HG03520 (cell line): ENCODE measurements at regions not wholly inside any gene's neighbourhood (a gene's known extent, or its start where the extent isn't known, plus 50 kb on each side); places are given as distances from the start of the nearest gene placed in this dataset.

Experiments used
- ATAC-seq: cut with Tn5 transposase; IDR thresholded peaks from one replicate; pipeline ENCODE4 v1.9.1; 2021; ENCODE audit warnings: mild to moderate bottlenecking, moderate library complexity; ENCODE audit not compliant: unreplicated experiment

DNA sequence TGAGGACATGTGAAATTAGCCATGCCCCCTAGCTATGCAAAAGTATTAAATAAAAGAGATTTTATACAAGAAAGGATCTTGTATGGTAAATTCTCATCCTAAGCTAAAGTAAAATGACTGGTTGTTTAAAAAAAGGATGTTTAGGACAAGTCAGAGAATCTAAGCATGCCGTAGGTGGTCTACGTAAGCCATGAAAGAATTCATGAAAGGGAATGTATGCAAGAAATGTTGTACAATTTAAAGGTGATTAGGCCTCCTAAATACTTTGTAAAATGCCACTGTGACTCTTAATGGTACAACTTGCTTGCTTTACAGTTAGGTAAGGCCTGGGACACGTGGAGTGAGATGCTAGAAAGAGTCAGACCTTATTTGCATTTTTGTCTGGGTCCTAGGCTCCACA lies 209.0 kb downstream of the EFHB start:
- ATAC-seq: no peak

DNA sequence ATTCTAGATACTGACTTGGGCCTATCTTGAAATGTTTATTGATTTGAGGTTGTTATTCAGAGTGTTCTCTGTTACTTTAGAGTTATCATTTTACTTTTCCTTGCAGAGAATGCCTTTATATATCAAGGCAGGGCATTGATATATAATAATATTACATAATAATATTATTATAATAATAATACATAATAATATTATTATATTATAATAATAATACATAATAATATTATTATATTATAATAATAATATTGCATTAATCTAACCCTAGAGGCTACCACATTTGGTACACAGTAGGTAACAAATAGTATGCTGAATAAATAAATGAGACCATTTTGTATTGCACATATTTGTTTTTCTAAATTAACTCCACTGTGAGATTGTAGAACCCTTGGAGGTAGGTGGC lies 216.3 kb downstream of the EFHB start:
- ATAC-seq: no peak

DNA sequence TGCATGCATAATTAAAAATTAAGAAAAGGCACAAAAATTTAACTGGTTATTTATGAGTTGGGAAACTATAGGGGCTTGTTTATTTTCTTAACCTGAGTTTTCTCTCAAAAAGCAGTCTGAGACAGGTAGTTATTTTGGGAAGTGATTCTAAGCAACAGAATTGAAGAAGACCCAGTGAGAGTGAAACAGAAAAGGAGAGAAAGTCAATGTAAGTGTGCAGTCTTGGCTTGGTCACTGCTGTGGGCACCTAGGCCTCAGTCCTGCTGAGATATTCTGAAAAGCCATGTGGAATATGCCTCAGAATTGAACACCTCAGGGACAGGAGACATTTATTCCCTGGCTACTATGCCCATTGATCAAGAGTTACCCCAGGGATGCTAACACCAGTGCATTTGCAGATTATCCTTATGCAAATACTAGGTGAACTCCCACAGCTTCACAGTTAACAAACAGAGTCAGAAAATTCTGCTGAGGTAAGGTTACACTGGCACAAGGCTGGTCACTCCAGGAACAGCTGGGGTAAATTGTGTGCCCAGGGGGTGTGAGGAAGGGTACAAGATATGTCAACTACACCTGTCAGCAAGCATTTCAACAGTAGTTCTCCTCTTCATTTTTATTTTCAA lies 222.7 kb downstream of the EFHB start:
- ATAC-seq: peak; percentile 66

GRCh38 chr3:19702416-19703078 lies 231.5 kb downstream of the EFHB start:
- ATAC-seq: no peak

DNA sequence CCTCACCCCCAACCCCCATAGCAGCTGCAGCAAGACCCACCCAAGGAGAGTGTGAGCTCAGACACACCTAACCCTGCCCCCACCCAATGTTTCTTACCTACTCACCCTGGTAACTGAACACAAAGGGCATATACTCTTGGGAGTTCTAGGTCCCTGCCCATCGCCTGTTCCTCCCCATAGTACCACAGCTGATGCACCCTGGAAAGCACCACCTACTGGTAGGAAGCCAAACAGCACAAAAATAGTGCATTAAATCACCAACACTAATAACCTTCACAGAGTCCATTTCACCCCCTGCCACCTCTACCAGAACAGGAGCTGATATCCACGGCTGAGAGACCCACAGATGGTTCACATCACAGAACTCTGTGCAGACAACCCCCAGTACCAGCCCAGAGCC lies 245.2 kb downstream of the EFHB start:
- no peak for ATAC-seq

DNA sequence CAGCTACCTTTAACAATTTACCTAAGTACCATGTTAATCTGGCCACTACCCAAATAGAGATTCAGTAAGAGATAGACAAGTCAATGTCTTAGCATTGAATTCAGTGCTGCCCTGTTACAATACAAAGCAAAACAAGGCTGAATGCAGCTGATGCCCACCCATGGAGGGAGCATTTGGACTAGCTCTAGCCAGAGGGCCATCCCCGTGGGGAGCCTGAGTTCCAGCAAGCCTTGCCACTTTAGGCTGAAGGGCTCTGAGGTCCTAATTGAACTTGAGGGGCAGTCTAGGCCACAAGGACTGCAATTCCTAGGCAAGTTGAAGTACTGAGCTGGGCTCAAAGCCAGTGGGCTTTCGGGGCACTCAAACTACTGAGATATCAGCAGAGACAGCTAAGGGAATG lies 265.9 kb downstream of the EFHB start:
- no peak for ATAC-seq

DNA sequence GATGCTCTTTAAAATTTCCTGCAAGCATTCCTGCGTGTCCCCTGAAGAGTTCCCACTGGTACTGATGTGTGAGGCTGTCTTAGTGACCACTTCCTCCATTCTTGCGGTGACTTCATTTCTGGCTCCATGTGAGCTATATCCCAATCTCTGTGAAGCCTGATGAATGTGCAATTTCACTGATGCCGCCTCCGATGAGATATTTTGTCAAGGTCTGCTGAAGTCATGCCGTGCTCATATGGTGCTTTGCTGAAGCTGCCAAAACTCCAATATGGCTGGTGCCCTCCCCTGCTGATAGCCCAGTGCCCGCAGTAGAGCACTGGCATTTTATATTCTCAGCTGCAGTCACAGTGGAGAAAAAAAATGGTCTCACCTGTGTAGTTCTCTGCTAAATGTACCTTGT lies 271.5 kb downstream of the EFHB start:
- ATAC-seq: no peak

- ATAC-seq: no peak
These were observed 281.7 kb downstream of the EFHB start for GRCh38 chr3:19652336-19652735.

- peak; percentile 59 for ATAC-seq
These were observed 288.9 kb downstream of the EFHB start for GRCh38 chr3:19645093-19645492.

DNA sequence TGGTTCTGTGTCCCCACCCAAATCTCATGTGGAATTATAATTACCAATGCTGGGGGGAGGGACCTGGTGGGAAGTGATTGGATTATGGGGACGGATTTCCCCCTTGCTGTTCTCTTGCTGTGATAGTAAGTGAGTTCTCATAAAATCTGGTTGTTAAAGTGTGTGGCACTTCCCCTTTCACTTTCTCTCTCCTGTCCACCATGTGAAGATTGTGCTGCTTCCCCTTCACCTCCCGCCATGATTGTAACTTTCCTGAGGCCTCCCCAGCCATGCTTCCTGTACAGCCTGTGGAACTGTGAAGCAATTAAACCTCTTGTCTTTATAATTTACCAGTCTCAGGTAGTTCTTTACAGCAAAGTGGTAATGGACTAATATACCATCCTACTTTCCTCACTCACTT lies 289.6 kb downstream of the EFHB start:
- peak; percentile 52 for ATAC-seq

GRCh38 chr3:19641408-19641807 lies 292.6 kb downstream of the EFHB start:
- no peak for ATAC-seq

DNA sequence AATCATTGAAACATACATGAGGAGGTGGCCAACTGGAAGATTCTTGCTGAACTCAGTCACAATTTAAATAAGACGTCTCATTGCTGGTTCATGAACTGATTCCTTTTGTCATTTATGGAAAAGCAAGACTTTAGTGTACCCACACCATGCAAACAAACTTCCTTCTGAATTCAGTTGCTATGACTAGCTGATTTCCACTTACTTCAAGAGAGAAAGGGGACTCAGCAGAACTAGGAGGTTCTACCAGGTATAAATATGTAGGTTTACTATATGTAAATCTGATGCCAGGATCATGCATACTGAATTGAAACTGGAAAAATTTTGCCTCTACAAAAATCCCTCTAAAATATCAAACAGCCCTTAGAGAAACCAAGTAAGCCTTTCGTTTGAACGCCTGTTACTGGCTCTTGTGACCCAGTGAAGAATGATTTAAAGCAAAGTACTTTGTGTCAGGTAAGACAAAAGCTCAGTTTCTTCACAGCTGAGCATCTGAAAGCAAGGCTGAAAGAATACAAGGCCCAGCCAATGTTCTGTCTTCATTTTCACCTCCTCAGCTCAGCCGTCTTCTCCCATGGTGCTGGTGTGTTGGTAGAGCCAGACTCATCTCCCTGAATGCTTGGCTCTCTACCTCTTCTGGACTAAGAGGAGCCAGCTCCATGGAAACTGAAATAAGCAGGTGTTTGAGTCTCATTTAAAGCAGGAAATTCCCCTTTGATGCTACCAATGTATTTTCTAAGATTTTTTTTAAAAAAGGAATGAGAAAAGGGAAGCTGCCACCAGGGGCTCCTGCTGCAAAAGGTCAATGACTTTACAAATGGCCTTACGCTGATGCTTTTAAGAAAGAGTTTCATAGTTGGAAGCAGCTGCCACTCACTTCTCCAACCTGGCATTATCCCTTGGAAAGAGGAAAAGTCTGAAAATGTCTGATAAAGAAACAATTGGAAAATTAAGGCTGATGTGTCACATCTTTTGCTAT lies 301.6 kb downstream of the EFHB start:
- ATAC-seq: no peak

GRCh38 chr3:19598870-19599269 lies 335.1 kb downstream of the EFHB start:
- peak; percentile 90 for ATAC-seq

GRCh38 chr3:19596408-19596807 lies 337.6 kb downstream of the EFHB start:
- ATAC-seq: no peak

DNA sequence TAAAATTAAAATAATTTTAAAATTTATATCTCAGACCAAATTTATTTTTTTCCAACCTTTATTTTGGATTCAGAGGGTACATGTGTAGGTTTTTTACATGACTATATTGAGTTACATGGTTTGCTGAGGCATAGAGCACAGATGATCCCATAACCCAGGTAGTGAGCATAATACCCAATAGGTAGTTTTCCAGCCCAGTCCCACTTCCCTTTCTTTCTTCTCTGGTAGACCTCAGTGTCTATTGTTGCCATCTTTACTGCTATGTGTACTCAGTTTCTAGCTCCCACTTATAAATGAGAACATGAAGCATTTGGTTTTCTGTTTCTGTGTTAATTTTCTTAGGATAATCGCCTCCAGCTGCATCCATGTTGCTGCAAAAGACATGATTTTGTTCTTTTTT lies 338.1 kb downstream of the EFHB start:
- no peak for ATAC-seq
